Heart right ventricle (tissue), 16 donors: ENCODE measurements at regions not wholly inside any gene's neighbourhood (a gene's known extent, or its start where the extent isn't known, plus 50 kb on each side); places are given as distances from the start of the nearest gene placed in this dataset.

Experiments
- ATAC-seq, 8 donors: fragments of 200-7000 bp; cut with Tn5 transposase; one replicate each; pipeline ENCODE4 v1.9.1; 2020; ENCODE audit warnings: mild to moderate bottlenecking in 8 of 8, moderate library complexity in 8 of 8, moderate number of reproducible peaks in 1 of 8
- DNase-seq, 2 donors: peaks; one replicate each; pipeline ENCODE4 v3.0.0-alpha.2; 2020
- H3K27ac ChIP-seq, 10 donors: fragments of 200-600 bp; sonication (generic) in 2 of 10; one replicate each; pipeline versions ENCODE4 v1.5.0 to v1.8.0; 2020 to 2022; ENCODE audit warnings: mild to moderate bottlenecking in 3 of 10
- H3K27me3 ChIP-seq, 7 donors: fragments of 200-600 bp; one replicate each; pipeline ENCODE4 v1.8.0; 2021 to 2022; ENCODE audit warnings: mild to moderate bottlenecking in 2 of 7
- H3K36me3 ChIP-seq, 9 donors: fragments of 200-600 bp; sonication (generic) in 1 of 9; one replicate each; pipeline versions ENCODE4 v1.5.0 to v1.8.0; 2020 to 2022; ENCODE audit warnings: mild to moderate bottlenecking in 2 of 9
- H3K4me1 ChIP-seq, 9 donors: fragments of 200-600 bp; sonication (generic) in 1 of 9; one replicate each; pipeline versions ENCODE4 v1.5.0 to v1.8.0; 2020 to 2022; ENCODE audit warnings: mild to moderate bottlenecking in 4 of 9
- H3K4me3 ChIP-seq, 10 donors: fragments of 200-600 bp; sonication (generic) in 2 of 10; one replicate each; pipeline versions ENCODE4 v1.5.0 to v1.8.0; 2020 to 2022; ENCODE audit warnings: mild to moderate bottlenecking in 7 of 10, moderate library complexity in 2 of 10
- H3K9me3 ChIP-seq, 11 donors: fragments of 200-600 bp in 10 of 11; sonication (generic) in 2 of 11; one replicate each; pipeline versions ENCODE4 v1.5.0 to v1.8.0; 2013 to 2022; ENCODE audit warnings: mild to moderate bottlenecking in 2 of 11, control low read depth in 1 of 11, moderate library complexity in 1 of 11
- WGBS, 2 donors: extraction: QIAGEN DNeasy Blood & Tissue Kit; methylation state at CpG; one replicate each; pipeline ENCODE4 v1.1.7; 2013; ENCODE audit warnings: inconsistent platforms in 1 of 2; 5-methylcytosine and 5-hydroxymethylcytosine counted together
- intact Hi-C, 10 donors: fragments of 100-400 bp; cut with DNase I; formaldehyde crosslinking; loops; one replicate each; pipeline versions ENCODE4 v1.11.1 to v1.14.2; 2022
- TF ChIP-seq, protein P1 (sequence below), 9 donors: fragments of 200-600 bp; sonication (generic) in 2 of 9; IDR thresholded peaks; one replicate each; pipeline versions ENCODE4 v1.5.0 to v1.8.0; 2021 to 2022; ENCODE audit warnings: antibody characterized with exemption in 9 of 9, mild to moderate bottlenecking in 5 of 9, moderate library complexity in 1 of 9
- donor health status: Arrhythmogenic right ventricular cardiomyopathy.
- donor health status: ischemic (EF 13 %, LVEDD 7.1; RV severe dilation, severe dysfunction).
- donor health status: healthy with polysubstance abuse.
- donor health status: DM: no; HTN: yes; CAD: no.
- donor health status: DM: no; HTN: no; CAD: no.
- donor health status: ischemic (EF 25% LVEDD 6.9; RV normal size, moderate dysfunction).
- donor health status: ischemic (EF 25% LVEDD 5.7; RV mildly dilated, moderate dysfunction).
- donor health status: healthy.
- donor health status: DM: yes; HTN: yes; CAD: no.
- donor health status: Ischemic cardiomyopathy.
- donor health status: ischemic (EF 35%, LVEDD 5.7; RV mildly dilated, moderate dysfunction).
- donor health status: nonischemic (EF 11% LVEDD 7.7; RV severe dilation, severe dysfunction).
- donor health status: DM: yes; HTN: yes; CAD: no.
- donor health status: PGD.
- donor health status: ischemic (EF 29% LVEDD 5.4; RV normal size, mild dysfunction).
- donor health status: nonischemic (EF 23%, LVEDD 6.1; RV moderate dilation, normal function).

DNA sequence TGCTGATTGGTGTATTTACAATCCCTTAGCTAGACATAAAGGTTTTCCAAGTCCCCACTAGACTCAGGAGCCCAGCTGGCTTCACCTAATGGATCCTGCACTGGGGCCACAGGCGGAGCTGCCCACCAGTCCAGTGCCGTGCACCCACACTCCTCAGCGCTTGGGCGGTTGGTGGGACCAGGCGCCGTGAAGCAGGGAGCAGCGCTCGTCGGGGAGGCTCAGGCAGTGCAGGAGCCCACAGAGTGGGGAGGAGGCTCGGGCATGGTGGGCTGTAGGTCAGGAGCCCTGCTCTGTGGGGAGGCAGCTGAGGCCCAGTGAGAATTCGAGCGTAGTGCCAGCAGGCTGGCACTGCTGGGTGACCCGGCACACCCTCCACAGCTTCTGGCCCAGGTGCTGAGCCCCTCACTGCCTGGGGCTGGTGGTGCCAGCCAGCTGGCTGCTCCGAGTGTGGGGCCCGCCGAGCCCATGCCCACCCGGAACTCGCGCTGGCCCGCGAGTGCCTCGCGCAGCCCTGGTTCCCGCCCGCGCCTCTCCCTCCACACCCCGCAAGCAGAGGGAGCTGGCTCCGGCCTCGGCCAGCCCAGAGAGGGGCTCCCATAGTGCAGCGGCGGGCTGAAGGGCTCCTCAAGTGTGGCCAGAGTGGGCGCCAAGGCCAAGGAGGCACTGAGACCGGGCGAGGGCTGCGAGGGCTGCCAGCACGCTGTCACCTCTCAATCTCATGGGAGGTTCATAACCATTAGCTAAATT, 475.6 kb upstream of the DCC start:
- WGBS, 2 donors = 91% methylated on average over 29 to 36 of the region's 36 CpGs
- DNase-seq = no peak
- no peaks in the 10 kb centered on the region for H3K4me1 ChIP-seq
- no peaks in the 10 kb centered on the region for H3K36me3 ChIP-seq
- no peak overlapping the region for H3K27ac ChIP-seq
- intact Hi-C loops = no loop called here
- no peaks in the 10 kb centered on the region for H3K27me3 ChIP-seq
- TF ChIP-seq, protein P1, sequence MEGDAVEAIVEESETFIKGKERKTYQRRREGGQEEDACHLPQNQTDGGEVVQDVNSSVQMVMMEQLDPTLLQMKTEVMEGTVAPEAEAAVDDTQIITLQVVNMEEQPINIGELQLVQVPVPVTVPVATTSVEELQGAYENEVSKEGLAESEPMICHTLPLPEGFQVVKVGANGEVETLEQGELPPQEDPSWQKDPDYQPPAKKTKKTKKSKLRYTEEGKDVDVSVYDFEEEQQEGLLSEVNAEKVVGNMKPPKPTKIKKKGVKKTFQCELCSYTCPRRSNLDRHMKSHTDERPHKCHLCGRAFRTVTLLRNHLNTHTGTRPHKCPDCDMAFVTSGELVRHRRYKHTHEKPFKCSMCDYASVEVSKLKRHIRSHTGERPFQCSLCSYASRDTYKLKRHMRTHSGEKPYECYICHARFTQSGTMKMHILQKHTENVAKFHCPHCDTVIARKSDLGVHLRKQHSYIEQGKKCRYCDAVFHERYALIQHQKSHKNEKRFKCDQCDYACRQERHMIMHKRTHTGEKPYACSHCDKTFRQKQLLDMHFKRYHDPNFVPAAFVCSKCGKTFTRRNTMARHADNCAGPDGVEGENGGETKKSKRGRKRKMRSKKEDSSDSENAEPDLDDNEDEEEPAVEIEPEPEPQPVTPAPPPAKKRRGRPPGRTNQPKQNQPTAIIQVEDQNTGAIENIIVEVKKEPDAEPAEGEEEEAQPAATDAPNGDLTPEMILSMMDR (IDR thresholded peaks at IDR 0.05) = no peak
- H3K4me3 ChIP-seq = no peak overlapping the region
- ATAC-seq = no peak
- H3K9me3 ChIP-seq = peaks cover 0 to 31% (median 0%) of the 10 kb centered on the region in 11 donors

DNA sequence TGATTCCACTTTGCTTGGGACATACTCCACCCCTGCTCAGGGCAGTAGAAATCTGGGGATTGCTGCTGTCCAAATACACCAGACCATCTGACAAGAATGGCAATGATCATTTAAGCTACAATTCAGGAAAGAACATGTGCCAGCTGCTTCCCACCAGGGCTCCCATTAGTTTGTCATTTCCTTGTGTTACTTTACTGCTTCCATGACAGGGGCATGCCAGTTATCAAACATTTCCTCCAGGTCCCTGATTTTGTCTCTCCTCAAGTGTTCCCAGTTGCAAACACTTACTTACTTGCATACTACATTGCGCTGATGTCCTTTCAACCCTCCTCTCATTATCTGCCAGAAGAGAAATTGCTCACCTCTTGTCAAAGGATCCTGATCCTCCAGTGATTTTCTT, 474.5 kb upstream of the DCC start:
- Histone ChIP-seq H3K4me1 (no peaks in the 10 kb centered on the region), H3K27ac (no peak overlapping the region), H3K36me3 (no peaks in the 10 kb centered on the region), H3K4me3 (no peak overlapping the region), H3K27me3 (no peaks in the 10 kb centered on the region), H3K9me3 (peaks cover 0 to 35% (median 0%) of the 10 kb centered on the region in 11 donors)
- TF ChIP-seq, protein P1 (IDR thresholded peaks at IDR 0.05) = no peak
- intact Hi-C loops = no loop called here
- DNase-seq (no peak), ATAC-seq (no peak)
- WGBS, 2 donors = 90 to 94% methylated on average over 1 of the region's 1 CpG

DNA sequence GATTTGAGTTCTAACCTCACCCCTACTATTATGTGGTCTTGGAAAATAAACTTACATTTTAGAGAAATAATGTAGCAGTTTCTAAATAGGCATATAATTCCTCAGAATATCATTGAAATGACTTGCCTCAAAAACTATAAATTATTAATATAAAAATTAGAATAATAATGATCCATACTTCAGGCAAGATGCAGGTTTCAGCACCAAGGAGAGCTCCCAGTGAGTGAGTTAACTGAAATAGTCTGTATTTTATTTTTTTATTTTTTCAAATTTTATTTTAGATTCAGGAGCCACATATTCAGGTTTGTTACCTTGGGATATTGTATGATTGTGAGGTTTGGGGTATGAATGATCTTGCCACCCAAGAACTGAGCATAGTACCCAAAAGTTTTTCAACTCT, 472.2 kb upstream of the DCC start:
- Histone ChIP-seq H3K4me3 (no peak overlapping the region), H3K27me3 (no peaks in the 10 kb centered on the region), H3K27ac (no peak overlapping the region), H3K9me3 (peaks cover 0 to 38% (median 0%) of the 10 kb centered on the region in 11 donors), H3K4me1 (no peaks in the 10 kb centered on the region), H3K36me3 (no peaks in the 10 kb centered on the region)
- ATAC-seq = no peak
- TF ChIP-seq, protein P1 (IDR thresholded peaks at IDR 0.05) = no peak
- intact Hi-C loops = no loop called here
- no peak for DNase-seq

DNA sequence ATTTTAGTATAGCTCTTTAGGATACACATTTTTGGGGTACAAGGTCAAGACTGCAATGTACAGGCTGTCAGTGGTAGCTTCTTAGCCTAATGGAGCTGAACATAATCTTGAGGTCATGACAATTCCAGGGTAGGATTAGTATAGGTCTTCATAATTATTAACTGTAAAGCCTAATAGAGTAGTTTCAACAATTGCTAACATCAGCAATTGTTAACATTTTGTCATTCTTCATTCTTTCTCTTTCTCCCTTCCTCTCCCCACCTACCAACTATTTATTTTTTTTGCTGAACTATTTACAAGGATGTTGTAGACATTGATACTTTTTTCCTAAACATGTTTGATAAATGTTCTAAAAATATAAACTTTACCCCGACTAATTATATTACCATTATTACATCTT, 461.3 kb upstream of the DCC start:
- intact Hi-C loops = no loop called here
- TF ChIP-seq, protein P1 (IDR thresholded peaks at IDR 0.05) = no peak
- no peak overlapping the region for H3K27ac ChIP-seq
- ATAC-seq = no peak
- no peaks in the 10 kb centered on the region for H3K4me1 ChIP-seq
- no peaks in the 10 kb centered on the region for H3K36me3 ChIP-seq
- H3K4me3 ChIP-seq = no peak overlapping the region
- H3K27me3 ChIP-seq = no peaks in the 10 kb centered on the region
- WGBS, 2 donors = 96 to 97% methylated on average over 1 of the region's 1 CpG
- DNase-seq = no peak
- H3K9me3 ChIP-seq = peaks cover 0 to 17% (median 0%) of the 10 kb centered on the region in 11 donors
